Uterus (tissue), 3 donors: ENCODE measurements at regions not wholly inside any gene's neighbourhood (a gene's known extent, or its start where the extent isn't known, plus 50 kb on each side); places are given as distances from the start of the nearest gene placed in this dataset.

Experiments used
- DNase-seq, 2 donors: peaks; one replicate each; pipeline ENCODE4 v3.0.0-alpha.2; 2019 to 2020
- H3K27ac ChIP-seq, 2 donors: fragments of 200-600 bp; sonication (generic); 1 replicate in 1 of 2; 2 replicates in 1 of 2; pipeline ENCODE4 v1.5.1; 2016 to 2018
- H3K27me3 ChIP-seq, 2 donors: fragments of 200-600 bp; sonication (generic); one replicate each; pipeline ENCODE4 v1.5.1; 2018 to 2019; ENCODE audit warnings: control low read depth in 1 of 2
- H3K36me3 ChIP-seq, 2 donors: fragments of 200-600 bp; sonication (generic); one replicate each; pipeline ENCODE4 v1.5.1; 2019; ENCODE audit warnings: control low read depth in 1 of 2
- H3K4me1 ChIP-seq, 2 donors: fragments of 200-600 bp; sonication (generic); one replicate each; pipeline ENCODE4 v1.5.1; 2018 to 2019; ENCODE audit warnings: control low read depth in 1 of 2
- H3K4me3 ChIP-seq, 2 donors: fragments of 200-600 bp; sonication (generic); 1 replicate in 1 of 2; 2 replicates in 1 of 2; pipeline ENCODE4 v1.5.1; 2018 to 2019; ENCODE audit warnings: mild to moderate bottlenecking in 1 of 2
- H3K9me3 ChIP-seq, 2 donors: fragments of 200-600 bp; sonication (generic); one replicate each; pipeline ENCODE4 v1.5.1; 2019; ENCODE audit warnings: control low read depth in 1 of 2
- POLR2A ChIP-seq, 2 donors: fragments of 450-650 bp; IDR thresholded peaks; one replicate each; pipeline ENCODE4 v1.6.1; 2016; ENCODE audit warnings: antibody characterized with exemption in 2 of 2, mild to moderate bottlenecking in 1 of 2, moderate library complexity in 1 of 2
- intact Hi-C: fragments of 100-400 bp; cut with DNase I; formaldehyde crosslinking; loops from one replicate; pipeline ENCODE4 v1.15.1; 2023; ENCODE audit warnings: low total_unique reads
- TF ChIP-seq, protein P1 (sequence below), 4 experiments: fragments of 200-600 bp in 2 of 4; fragments of 450-650 bp in 2 of 4; sonication (generic) in 2 of 4; IDR thresholded peaks; one replicate each; pipeline ENCODE4 v1.5.1; 2016 to 2019; ENCODE audit warnings: antibody characterized with exemption in 4 of 4, mild to moderate bottlenecking in 2 of 4, moderate library complexity in 1 of 4
- donor health status: DM: yes; HTN: yes; CAD: no.

DNA sequence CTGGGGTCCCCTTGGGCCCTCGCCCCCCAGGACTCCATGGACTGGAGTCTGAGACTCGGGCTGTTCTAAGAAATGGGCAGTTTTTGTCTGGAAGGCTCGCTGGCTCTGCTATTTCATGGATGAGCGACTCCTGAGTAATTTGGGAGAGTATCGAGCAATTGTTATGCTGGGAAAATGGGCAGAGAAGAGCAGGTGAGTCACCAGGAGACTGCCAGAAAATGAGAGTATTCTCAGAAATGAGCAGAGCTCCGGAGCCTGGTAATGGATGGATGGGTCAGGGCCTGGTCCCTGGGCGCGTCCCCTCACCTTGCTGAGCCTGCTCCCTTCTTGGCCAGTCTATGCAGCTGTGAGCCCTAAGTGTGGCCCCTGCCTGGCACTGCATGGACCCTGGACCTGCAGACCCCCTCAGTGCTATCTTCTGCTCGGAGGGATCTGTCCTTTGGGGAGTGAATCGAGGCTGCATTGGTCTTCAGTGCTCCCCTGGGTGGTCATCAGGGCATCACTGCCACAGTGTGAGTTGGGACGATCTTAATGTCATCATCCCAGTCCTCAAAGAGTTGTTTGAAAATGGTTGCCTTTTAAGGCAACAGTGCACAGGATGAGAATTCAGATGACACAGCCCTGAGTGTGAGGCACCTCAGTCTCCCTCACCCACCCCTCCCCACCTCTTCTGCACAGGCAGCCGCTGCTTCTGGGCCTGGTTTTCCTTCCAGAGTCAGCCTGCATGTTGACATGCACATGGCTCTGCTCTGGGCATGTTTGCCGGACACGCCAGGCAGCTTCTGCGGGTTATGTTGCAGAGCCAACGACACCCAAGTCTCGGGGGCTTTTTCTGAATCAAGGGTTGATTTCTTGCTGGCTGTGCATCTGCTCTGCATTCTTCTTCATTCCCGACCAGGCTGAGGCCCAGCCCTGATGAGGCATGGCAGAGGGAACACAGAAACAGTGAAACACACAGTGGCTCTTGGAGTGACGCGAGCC lies 519.0 kb downstream of the TBC1D22A start:
- Histone ChIP-seq H3K4me3 (no peak overlapping the region), H3K27ac (no peak overlapping the region), H3K9me3 (no peaks in the 10 kb centered on the region), H3K36me3 (no peaks in the 10 kb centered on the region), H3K4me1 (no peaks in the 10 kb centered on the region), H3K27me3 (no peaks in the 10 kb centered on the region)
- TF ChIP-seq POLR2A (IDR thresholded peaks at IDR 0.05) = no peak
- TF ChIP-seq, protein P1, sequence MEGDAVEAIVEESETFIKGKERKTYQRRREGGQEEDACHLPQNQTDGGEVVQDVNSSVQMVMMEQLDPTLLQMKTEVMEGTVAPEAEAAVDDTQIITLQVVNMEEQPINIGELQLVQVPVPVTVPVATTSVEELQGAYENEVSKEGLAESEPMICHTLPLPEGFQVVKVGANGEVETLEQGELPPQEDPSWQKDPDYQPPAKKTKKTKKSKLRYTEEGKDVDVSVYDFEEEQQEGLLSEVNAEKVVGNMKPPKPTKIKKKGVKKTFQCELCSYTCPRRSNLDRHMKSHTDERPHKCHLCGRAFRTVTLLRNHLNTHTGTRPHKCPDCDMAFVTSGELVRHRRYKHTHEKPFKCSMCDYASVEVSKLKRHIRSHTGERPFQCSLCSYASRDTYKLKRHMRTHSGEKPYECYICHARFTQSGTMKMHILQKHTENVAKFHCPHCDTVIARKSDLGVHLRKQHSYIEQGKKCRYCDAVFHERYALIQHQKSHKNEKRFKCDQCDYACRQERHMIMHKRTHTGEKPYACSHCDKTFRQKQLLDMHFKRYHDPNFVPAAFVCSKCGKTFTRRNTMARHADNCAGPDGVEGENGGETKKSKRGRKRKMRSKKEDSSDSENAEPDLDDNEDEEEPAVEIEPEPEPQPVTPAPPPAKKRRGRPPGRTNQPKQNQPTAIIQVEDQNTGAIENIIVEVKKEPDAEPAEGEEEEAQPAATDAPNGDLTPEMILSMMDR (IDR thresholded peaks at IDR 0.05) = no peak
- no peak for DNase-seq
- intact Hi-C loops = no loop called here

DNA sequence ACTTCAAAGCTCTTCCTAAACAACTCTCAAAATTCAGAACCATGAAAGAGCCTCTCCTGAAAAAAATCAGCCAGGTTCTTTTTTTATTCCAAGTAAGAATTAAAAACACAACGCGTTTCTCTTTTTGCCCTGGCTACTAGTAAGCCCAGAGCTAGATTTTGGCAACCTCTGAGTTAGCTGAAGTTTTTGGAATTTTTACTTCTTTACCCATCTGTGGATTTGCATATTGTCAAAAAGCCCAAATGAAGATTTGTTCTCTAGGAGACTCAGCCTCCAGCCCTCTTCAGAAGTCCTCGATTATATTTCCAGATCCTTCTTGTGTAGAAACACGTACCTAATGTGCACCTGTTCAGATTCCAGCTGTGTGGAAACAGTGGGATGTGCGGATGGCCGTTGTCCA lies 517.9 kb downstream of the TBC1D22A start:
- Histone ChIP-seq H3K27ac (no peak overlapping the region), H3K27me3 (no peaks in the 10 kb centered on the region), H3K9me3 (no peaks in the 10 kb centered on the region), H3K36me3 (no peaks in the 10 kb centered on the region), H3K4me1 (no peaks in the 10 kb centered on the region), H3K4me3 (no peak overlapping the region)
- DNase-seq = no peak
- TF ChIP-seq, protein P1 (IDR thresholded peaks at IDR 0.05) = no peak
- TF ChIP-seq POLR2A (IDR thresholded peaks at IDR 0.05) = no peak
- intact Hi-C loops = no loop called here

GRCh38 chr22:47279746-47280145 lies 517.3 kb downstream of the TBC1D22A start:
- Histone ChIP-seq H3K9me3 (no peaks in the 10 kb centered on the region), H3K27me3 (no peaks in the 10 kb centered on the region), H3K36me3 (no peaks in the 10 kb centered on the region), H3K4me3 (no peak overlapping the region), H3K27ac (no peak overlapping the region), H3K4me1 (no peaks in the 10 kb centered on the region)
- intact Hi-C loops = no loop called here
- TF ChIP-seq, protein P1 (IDR thresholded peaks at IDR 0.05) = no peak
- no peak for TF ChIP-seq POLR2A (IDR thresholded peaks at IDR 0.05)
- no peak for DNase-seq

DNA sequence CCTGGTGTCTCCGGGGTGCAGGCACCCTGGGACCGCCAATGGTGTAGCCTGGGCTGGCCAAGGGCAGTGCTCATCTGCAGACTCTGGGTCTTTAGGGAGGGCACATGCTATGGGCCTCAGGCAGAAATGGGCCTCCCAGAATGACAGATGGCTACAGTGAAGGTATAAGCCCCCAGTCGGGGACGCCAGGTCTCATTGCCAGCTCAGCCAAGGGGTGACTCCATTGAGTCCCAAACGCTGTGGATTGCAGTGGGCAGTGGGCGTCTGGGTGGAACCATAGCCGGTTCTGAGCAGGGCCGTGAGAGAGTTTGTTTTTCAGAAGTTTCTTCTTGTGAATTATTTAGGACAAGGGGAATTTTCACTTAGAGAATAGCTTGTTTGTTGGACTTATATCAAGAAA lies 516.9 kb downstream of the TBC1D22A start:
- Histone ChIP-seq H3K27me3 (no peaks in the 10 kb centered on the region), H3K36me3 (no peaks in the 10 kb centered on the region), H3K9me3 (no peaks in the 10 kb centered on the region), H3K27ac (no peak overlapping the region), H3K4me1 (no peaks in the 10 kb centered on the region), H3K4me3 (no peak overlapping the region)
- no peak for DNase-seq
- intact Hi-C loops = no loop called here
- TF ChIP-seq POLR2A (IDR thresholded peaks at IDR 0.05) = no peak
- TF ChIP-seq, protein P1 (IDR thresholded peaks at IDR 0.05) = no peak

GRCh38 chr22:47278655-47279054 lies 516.2 kb downstream of the TBC1D22A start:
- H3K27me3 ChIP-seq = no peaks in the 10 kb centered on the region
- no peaks in the 10 kb centered on the region for H3K4me1 ChIP-seq
- intact Hi-C loops = no loop called here
- H3K9me3 ChIP-seq = no peaks in the 10 kb centered on the region
- TF ChIP-seq, protein P1 (IDR thresholded peaks at IDR 0.05) = no peak
- no peak for TF ChIP-seq POLR2A (IDR thresholded peaks at IDR 0.05)
- no peak overlapping the region for H3K4me3 ChIP-seq
- H3K36me3 ChIP-seq = no peaks in the 10 kb centered on the region
- H3K27ac ChIP-seq = no peak overlapping the region
- DNase-seq = no peak
